Left lobe of liver (tissue), 2 donors: ENCODE measurements at regions not wholly inside any gene's neighbourhood (a gene's known extent, or its start where the extent isn't known, plus 50 kb on each side); places are given as distances from the start of the nearest gene placed in this dataset.
A peak's percentile ranks its signal among the peaks of the same experiment; 100 is the strongest.

Source experiments
- ATAC-seq: fragments of 200-7000 bp; cut with Tn5 transposase; one replicate; pipeline ENCODE4 v1.9.1; 2020; ENCODE audit warnings: mild to moderate bottlenecking, moderate library complexity
- DNase-seq: peaks from one replicate; pipeline ENCODE4 v3.0.0-alpha.2; 2020; ENCODE audit warnings: low spot score
- donor health status: DM: no; HTN: no; CAD: no; lungs with moderate emphysema.
- donor health status: DM: no; HTN: yes; CAD: no.

- no peak for ATAC-seq
- no peak for DNase-seq
These were observed 684.8 kb upstream of the TSPY4 start for GRCh38 chrY:8652445-8652844.

DNA sequence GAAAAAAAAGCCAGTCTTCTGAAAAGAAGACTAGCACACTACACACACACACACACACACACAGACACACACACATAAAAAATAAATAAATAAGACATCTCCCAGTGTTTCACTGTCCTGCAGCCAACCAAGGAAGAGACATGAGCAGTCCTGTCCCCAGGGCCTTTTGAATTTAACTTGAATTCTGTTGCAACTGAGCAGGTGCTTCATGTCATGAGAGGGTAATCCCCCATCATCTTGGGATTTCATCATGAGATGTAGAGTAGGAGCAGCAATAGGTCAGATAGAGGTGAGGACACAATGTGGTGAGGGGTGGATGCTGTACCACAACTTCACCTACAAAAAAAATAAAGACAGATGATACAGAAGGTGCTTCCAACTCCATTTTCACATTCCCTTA is 682.2 kb upstream of the TSPY4 start:
- no peak for DNase-seq
- no peak for ATAC-seq

- DNase-seq (no peak), ATAC-seq (no peak)
These were observed 681.2 kb upstream of the TSPY4 start for GRCh38 chrY:8656101-8656500.

DNA sequence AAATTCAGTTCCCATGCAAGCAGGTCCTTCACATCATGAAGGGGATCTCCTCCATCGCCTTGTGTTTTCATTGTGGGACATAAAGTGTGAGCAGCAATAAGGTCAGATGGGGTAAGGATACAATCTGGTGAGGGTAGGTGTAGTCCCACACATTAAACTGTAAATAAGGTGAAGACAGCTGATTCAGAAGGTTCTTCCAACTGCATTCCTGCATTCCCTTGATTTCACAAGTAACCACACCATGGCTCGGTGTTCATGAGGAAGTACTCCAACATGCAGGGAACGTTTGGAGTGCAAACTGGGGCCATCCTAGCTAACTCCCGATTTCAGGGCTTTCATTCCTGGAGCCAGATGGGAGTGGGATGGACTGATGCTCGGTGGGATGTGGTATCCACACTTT is 680.7 kb upstream of the TSPY4 start:
- DNase-seq = no peak
- ATAC-seq = no peak

GRCh38 chrY:8659721-8660120 is 677.5 kb upstream of the TSPY4 start:
- DNase-seq (no peak), ATAC-seq (no peak)

- DNase-seq (no peak), ATAC-seq (no peak)
These were observed 663.4 kb upstream of the TSPY4 start for GRCh38 chrY:8673896-8674295.

- ATAC-seq (no peak), DNase-seq (no peak)
These were observed 659.8 kb upstream of the TSPY4 start for GRCh38 chrY:8677336-8677935.

DNA sequence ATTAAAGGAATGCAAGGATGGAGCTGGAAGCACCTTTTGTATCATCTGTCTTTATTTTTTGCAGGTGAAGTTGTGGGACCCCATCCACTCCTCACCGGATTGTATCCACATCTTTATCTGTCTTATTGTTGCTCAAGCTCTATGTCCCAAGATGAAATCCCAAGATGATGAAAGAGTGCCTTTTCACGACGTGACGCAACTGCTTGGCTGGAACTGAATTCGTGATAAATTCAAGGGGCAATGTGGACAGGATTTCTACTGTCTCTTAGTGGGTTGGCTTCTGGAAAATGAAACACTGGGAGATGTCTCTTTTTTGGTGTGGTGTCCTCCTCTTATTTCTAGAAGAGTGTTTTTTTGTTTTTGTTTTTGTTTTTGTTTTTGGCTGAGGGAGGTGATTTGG is 650.1 kb upstream of the TSPY4 start:
- no peak for ATAC-seq
- no peak for DNase-seq

DNA sequence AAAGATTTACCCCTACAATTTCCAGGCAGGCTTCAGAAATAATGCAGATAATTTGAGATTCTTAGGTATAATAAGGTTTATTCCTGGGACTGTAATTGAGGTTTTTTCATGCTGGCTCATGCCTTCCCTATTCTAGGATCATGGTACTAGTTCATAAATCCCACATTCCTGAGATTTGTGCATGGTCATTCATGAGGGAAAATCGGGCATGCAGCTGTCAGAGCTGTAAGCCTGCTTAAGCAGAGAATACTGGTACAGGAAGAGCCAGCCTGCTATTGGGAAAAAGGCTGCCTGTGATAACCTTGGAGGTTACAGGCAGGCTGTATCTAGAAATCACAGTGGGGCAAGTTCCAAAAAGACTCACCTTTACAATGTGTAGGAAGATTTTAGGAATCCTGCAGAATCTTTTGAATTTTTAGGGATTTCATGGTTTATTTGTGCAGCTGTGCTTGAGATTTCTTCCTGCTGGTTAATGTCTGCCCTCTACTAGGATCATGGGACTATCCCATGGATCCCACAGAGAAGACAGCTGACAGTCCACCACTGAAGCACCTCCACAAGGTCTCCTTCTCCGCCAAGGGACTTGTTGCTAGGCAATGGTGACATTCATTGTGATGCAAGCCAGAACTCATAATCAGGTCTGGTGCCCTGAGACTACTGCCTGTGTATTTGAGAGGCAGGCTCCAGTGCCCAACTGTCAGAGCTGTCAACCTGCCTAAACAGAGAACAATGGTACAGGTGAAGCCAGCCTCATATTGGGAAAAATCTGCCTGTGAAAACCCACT is 646.2 kb upstream of the TSPY4 start:
- DNase-seq (no peak), ATAC-seq (no peak)

DNA sequence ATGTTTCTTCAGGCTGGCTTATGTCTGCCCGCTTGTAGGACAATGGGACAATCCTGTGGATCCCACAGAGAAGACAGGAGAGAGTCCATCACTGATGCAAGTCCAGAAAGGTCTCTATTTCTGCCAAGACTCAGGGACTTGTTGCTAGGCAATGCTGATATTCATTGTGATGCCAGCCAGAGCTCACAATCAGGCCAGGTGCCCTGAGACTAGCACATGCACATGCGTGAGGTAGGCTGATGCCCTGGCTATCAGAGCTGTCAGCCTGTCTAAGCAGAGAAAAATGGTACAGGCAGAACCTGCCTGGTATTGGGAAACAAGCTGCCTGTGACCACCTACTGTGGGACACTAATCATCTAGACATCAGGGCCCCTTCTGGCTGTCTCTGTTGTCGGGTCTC is 638.7 kb upstream of the TSPY4 start:
- no peak for DNase-seq
- ATAC-seq = no peak

DNA sequence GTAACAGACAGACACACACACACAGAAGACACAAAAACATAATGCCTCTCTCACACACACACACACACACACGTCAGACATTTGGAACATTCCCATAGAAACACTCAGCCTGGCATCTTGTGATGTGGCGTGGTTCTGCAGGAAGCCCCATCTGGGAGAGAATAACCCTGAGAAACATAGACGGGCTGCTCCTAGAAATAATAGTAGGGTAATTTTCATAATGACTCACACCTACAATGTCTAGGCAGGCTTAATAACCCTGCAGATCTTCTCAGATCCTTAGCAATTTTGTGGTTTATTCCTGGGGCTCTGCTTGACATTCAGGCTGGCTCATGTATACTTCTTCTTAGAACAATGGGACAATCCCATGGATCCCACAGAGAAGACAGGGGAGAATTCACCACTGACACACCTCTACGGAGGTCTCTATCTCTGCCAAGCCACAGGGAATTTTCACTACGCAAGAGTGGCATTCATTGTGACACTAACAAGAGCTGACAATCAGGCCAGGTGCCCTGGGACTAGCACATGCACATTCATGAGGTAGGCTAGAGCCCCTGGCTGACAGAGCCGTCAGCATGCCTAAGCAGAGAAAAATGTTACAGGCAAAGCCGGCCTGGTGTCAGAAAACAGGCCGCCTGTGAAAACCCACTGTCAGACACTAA is 631.5 kb upstream of the TSPY4 start:
- DNase-seq (no peak), ATAC-seq (no peak)

GRCh38 chrY:8712296-8712695 is 625.0 kb upstream of the TSPY4 start:
- DNase-seq (no peak), ATAC-seq (no peak)

GRCh38 chrY:8715226-8715625 is 622.0 kb upstream of the TSPY4 start:
- no peak for DNase-seq
- no peak for ATAC-seq

DNA sequence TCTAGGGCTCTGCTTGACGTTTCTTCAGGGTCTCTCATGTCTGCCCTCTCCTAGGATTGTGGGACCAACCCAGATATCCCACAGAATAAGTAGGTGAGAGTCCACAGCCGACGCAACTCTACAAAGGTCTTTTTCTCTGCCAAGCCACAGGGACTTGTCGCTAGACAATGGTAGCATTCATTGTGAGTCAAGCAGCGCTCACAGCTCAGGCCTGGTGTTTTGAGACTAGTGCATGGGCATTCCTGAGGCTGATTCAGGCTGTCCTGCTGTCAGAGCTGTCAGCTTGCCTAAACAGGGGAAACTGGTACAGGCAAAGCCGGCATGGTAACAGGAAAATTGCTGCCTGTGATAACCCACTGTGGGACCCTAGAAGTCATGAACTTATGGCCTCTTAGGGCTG is 610.6 kb upstream of the TSPY4 start:
- DNase-seq (no peak), ATAC-seq (no peak)

GRCh38 chrY:8729971-8730370 is 607.3 kb upstream of the TSPY4 start:
- ATAC-seq (no peak), DNase-seq (no peak)

GRCh38 chrY:8741343-8742069 is 595.8 kb upstream of the TSPY4 start:
- DNase-seq (no peak), ATAC-seq (no peak)

- ATAC-seq = no peak
- DNase-seq = no peak
These were observed 573.1 kb upstream of the TSPY4 start for GRCh38 chrY:8764184-8764583.

DNA sequence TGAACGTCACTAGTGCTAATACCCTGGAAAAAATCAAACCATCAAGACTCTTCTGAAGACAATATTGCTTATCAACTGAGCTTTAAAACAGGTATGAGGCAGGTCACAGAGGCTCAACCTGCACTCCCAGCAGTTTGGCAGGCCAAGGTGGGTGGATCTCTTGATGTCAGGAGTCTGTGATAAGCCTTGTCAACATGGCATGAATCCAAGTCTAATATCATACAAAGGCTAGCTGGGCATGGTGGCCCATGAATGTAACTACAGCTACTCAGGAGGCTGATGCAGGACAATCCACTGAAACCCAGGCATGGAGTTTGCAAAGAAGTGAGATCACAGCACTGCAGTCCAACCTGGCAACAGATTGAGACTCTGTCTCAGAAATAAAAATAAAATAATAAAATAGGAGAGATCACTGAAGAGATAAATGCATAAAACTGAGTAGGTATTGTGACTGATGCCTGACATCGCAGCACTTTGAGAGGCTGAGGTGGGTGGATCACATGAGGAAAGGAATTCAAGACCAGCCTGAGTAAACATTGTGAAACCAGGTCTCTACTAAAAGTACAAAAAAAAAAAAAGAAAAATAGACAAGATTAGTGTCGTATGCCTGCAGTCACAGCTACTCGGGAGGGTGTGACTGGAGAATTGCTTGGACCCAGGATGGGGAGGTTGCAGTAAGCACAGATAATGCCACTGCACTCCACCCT is 555.9 kb upstream of the TSPY4 start:
- DNase-seq = peak; percentile 71
- ATAC-seq = peak; percentile 98

DNA sequence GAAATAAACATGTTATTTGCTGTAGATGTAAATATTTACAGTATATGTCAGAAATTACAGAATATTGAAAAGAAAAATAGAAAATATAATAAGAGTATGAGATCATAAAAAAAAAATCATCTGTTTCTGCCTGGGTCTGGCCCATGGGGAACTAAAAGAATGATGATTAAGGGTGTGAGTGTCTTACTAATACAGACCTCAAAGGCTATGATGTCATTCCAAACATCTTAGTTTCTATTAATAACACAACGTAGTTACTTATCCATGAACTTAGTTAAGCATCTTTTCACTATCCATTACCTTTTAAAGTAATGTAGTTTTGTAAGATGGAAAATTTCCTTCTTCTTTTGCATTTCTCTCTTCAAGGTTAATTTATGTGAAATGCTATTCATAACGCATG is 542.7 kb upstream of the TSPY4 start:
- DNase-seq (no peak), ATAC-seq (no peak)

DNA sequence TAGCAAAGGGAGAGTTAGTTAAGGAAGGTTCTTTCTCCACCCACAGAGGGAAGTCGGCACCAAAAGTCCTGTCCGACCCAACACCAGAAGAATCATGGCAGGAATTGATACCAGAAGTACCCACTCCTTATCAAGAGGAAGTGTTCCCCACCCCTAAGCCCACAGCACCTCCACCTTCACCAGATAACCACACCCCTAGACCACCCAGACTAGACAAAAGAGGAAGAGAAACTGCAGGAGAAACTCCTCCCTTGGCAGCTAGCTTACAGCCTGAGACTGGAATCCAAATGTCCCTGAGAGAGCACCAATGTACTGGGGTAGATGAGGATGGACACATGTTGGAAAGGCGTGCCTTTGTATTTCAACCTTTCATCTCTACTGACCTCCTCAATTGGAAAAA is 532.9 kb upstream of the TSPY4 start:
- no peak for ATAC-seq
- DNase-seq = no peak
